ENCODE measurements at regions not wholly inside any gene's neighbourhood (a gene's known extent, or its start where the extent isn't known, plus 50 kb on each side); places are given as distances from the start of the nearest gene placed in this dataset.

GRCh38 chr3:82607391-82607790 lies 845.9 kb upstream of the GBE1 start:
- TF ChIP-seq POLR2A (IDR thresholded peaks at IDR 0.05) = no peak
- TF ChIP-seq CTCF (IDR thresholded peaks at IDR 0.05) = no peak
